Activated CD4-positive, alpha-beta T cell treated with anti-CD3 and anti-CD28 coated beads, Interleukin-2, amount 50 U/mL, for 16 hours (primary cell): ENCODE measurements at regions not wholly inside any gene's neighbourhood (a gene's known extent, or its start where the extent isn't known, plus 50 kb on each side); places are given as distances from the start of the nearest gene placed in this dataset.

Source experiments
- DNase-seq: peaks from one replicate; pipeline ENCODE4 v3.0.0-alpha.2; 2020

GRCh38 chr5:8943301-8943700, 602.6 kb downstream of the SEMA5A start:
- no peak for DNase-seq

DNA sequence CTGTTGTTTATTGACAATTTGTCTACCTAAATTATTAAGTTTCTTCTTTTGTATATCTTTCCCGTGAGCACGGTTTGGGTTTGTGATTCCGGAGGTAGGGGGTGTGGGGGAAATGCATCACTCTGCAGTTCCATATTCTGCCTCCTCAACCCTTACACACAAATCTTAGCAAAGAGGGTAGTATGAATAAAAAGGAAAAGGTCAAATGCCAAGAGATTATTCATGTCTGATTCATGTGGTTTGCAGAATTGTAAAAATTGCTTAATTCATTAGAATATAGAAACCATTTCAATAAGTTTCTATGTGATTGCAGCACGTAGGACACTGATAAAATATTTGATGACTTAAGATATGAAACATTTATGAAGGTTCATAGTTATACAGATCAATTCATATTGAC, 601.9 kb downstream of the SEMA5A start:
- no peak for DNase-seq

DNA sequence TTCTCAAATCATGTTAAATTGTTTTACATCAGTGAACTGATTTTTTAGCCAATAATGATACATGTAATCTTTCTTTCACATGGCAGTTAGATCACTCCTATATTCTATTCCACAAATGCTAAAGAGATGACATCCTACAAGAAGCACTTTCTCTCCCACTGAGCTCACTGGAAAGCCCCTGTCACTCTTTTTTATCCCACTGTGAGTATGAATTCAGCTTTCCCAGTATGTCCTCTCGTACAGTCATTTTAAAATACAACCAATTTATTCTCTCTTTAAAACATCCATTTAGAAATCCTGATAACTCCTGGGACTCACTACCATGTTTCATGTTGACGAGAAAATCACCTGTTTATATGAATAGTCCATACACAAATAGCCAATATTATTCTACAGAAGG, 599.9 kb downstream of the SEMA5A start:
- no peak for DNase-seq

- DNase-seq = no peak
These were observed 596.0 kb downstream of the SEMA5A start for GRCh38 chr5:8949908-8950307.

DNA sequence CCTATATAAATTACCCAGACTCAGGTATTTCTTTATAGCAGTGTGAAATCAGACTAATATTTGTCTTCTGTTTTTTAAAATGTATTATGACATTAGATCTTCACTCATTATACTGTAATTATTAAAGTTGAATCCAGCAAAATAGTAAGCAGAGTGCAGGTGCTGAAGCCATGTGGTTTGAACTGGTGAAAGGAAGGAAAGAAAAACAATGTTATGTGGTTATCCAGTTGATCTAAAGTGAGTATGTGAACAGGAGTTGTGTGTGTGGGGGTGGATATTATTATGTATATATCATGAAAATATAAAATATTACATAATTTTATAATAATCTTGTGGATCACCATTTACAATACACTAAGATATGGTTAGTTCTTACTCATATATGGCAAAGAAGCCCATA, 593.7 kb downstream of the SEMA5A start:
- no peak for DNase-seq

- no peak for DNase-seq
These were observed 592.9 kb downstream of the SEMA5A start for GRCh38 chr5:8953016-8953415.

- no peak for DNase-seq
These were observed 591.9 kb downstream of the SEMA5A start for GRCh38 chr5:8953911-8954438.

- no peak for DNase-seq
These were observed 591.1 kb downstream of the SEMA5A start for GRCh38 chr5:8954801-8955200.

GRCh38 chr5:8956659-8957058, 589.2 kb downstream of the SEMA5A start:
- DNase-seq = no peak

DNA sequence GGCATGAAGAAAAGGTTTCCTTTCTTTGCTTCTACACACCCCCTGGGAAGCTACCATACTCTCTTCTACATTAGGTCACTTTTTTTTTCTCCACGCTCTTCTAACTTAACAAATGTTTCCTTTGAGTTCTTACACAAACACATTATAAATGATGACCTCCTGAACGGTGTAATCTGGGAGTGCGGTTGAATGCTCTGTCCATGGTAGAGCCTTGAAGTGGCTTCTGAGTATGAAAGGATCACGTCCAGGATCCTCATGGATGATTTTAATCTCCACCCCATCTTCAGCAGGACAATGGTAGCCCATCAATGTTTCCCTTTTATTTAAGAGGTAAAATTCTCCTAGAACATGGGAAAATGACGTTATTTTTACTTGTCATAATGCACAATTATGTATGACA, 587.3 kb downstream of the SEMA5A start:
- no peak for DNase-seq

GRCh38 chr5:8961219-8961618, 584.7 kb downstream of the SEMA5A start:
- DNase-seq = no peak

- DNase-seq = no peak
These were observed 583.9 kb downstream of the SEMA5A start for GRCh38 chr5:8961956-8962355.

DNA sequence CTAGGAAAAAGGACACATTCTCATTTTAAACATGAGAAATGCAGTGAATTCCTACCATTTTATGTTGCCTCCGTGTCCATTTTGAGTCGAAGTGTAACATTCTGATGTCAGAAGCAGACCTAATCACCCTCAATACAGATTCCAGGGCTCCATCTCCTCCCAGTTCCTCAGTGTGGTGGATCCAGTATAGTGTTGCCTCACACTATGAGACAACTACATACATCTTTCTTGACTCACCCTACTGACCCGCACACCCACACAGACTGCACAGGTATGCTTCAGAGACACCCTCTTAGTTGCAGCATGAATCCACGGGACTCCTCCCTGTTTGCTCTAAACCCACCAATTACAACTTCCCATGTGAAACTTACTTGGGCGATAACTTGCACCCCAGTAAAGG, 564.9 kb downstream of the SEMA5A start:
- DNase-seq = no peak

DNA sequence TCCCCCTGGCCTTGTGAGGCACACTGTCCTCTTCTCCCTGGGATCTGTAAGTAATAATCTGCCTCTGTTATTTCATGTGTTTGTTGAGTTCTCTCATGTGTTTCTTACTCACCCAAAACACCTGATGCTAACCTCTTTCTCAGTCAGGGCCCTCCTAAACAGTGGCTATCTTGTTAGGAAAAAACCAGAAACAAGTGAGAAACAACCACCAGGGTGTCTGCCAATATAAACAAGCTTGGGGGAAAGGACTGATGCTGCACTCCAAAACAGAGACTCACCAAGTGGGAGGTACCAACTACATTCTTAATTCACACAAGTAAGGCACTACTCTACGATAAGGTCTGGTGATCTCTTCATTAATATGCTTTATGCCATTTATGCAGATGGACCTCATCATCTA, 564.4 kb downstream of the SEMA5A start:
- no peak for DNase-seq

GRCh38 chr5:8984386-8984785, 561.5 kb downstream of the SEMA5A start:
- no peak for DNase-seq
